ENCODE measurements at regions not wholly inside any gene's neighbourhood (a gene's known extent, or its start where the extent isn't known, plus 50 kb on each side); places are given as distances from the start of the nearest gene placed in this dataset.

GRCh38 chr4:123698556-123698955 is 302.0 kb downstream of the SPRY1 start:
- peaks cover 29% of the 10 kb centered on the region for H3F3A ChIP-seq (ENCODE audit: insufficient read depth)
- H3K9me3 ChIP-seq (ENCODE audit: low read depth), result no peaks in the 10 kb centered on the region
- H2AFZ ChIP-seq, result no peak overlapping the region
- no peak for DNase-seq
- H3K4me2 ChIP-seq (ENCODE audit: unreplicated experiment), result no peak overlapping the region
- no peak overlapping the region for H3K9ac ChIP-seq
- H3K27me3 ChIP-seq (replicated peaks; ENCODE audit: insufficient read depth), result no peaks in the 10 kb centered on the region
- no peak overlapping the region for H3K4me3 ChIP-seq
- no peaks in the 10 kb centered on the region for H3K79me2 ChIP-seq (ENCODE audit: insufficient read depth)
- 66 to 68% methylated on average over 4 of the region's 4 CpGs for WGBS, 2 experiments (ENCODE audit: low coverage in 1 of 2, low lambda C conversion rate in 2 of 2, missing lambda C conversion rate in 2 of 2)
- no peaks in the 10 kb centered on the region for H3K36me3 ChIP-seq (ENCODE audit: low read depth)
- H3K9me2 ChIP-seq (ENCODE audit: insufficient read depth), result no peaks in the 10 kb centered on the region
- no peak overlapping the region for H3K27ac ChIP-seq
- in situ Hi-C loops (cut with MboI), result no loop called here
- H4K20me1 ChIP-seq (ENCODE audit: insufficient read depth), result no peaks in the 10 kb centered on the region
- peaks cover 29% of the 10 kb centered on the region for H3K4me1 ChIP-seq (ENCODE audit: insufficient read depth)
- TF ChIP-seq EZH2 (IDR thresholded peaks at IDR 0.05; ENCODE audit: insufficient read depth, poor library complexity, severe bottlenecking) (no peak), EZH2phosphoT487 (IDR thresholded peaks at IDR 0.05; ENCODE audit: insufficient read depth, low read depth) (no peak)

- Histone ChIP-seq H4K20me1 (ENCODE audit: insufficient read depth) (no peaks in the 10 kb centered on the region), H3K4me3 (peak overlapping the region; percentile 65), H3F3A (ENCODE audit: insufficient read depth) (peaks cover 29% of the 10 kb centered on the region), H3K4me2 (ENCODE audit: unreplicated experiment) (peak overlapping the region; percentile 90), H3K79me2 (ENCODE audit: insufficient read depth) (no peaks in the 10 kb centered on the region), H2AFZ (peak overlapping the region; percentile 79), H3K36me3 (ENCODE audit: low read depth) (no peaks in the 10 kb centered on the region), H3K27ac (peak overlapping the region; percentile 94), H3K4me1 (ENCODE audit: insufficient read depth) (peaks cover 29% of the 10 kb centered on the region), H3K9me2 (ENCODE audit: insufficient read depth) (no peaks in the 10 kb centered on the region), H3K9ac (peak overlapping the region; percentile 73), H3K27me3 (replicated peaks; ENCODE audit: insufficient read depth) (no peaks in the 10 kb centered on the region), H3K9me3 (ENCODE audit: low read depth) (no peaks in the 10 kb centered on the region)
- 0 to 4% methylated on average over 6 of the region's 6 CpGs for WGBS, 2 experiments (ENCODE audit: low coverage in 1 of 2, low lambda C conversion rate in 2 of 2, missing lambda C conversion rate in 2 of 2)
- DNase-seq, result peak; percentile 92
- in situ Hi-C loops (cut with MboI), result no loop called here
- TF ChIP-seq EZH2phosphoT487 (IDR thresholded peaks at IDR 0.05; ENCODE audit: insufficient read depth, low read depth) (no peak), EZH2 (IDR thresholded peaks at IDR 0.05; ENCODE audit: insufficient read depth, poor library complexity, severe bottlenecking) (no peak)
Measured at GRCh38 chr4:123699880-123700771, 303.5 kb downstream of the SPRY1 start.

GRCh38 chr4:123701131-123701575 is 304.6 kb downstream of the SPRY1 start:
- Histone ChIP-seq H3K9me3 (ENCODE audit: low read depth) (no peaks in the 10 kb centered on the region), H3K9ac (peak overlapping the region; percentile 73), H3K4me3 (peak overlapping the region; percentile 65), H3F3A (ENCODE audit: insufficient read depth) (peaks cover 29% of the 10 kb centered on the region), H3K4me1 (ENCODE audit: insufficient read depth) (peaks cover 30% of the 10 kb centered on the region), H4K20me1 (ENCODE audit: insufficient read depth) (no peaks in the 10 kb centered on the region), H3K27me3 (replicated peaks; ENCODE audit: insufficient read depth) (no peaks in the 10 kb centered on the region), H2AFZ (peak overlapping the region; percentile 79), H3K27ac (peak overlapping the region; percentile 94), H3K79me2 (ENCODE audit: insufficient read depth) (no peaks in the 10 kb centered on the region), H3K9me2 (ENCODE audit: insufficient read depth) (no peaks in the 10 kb centered on the region), H3K4me2 (ENCODE audit: unreplicated experiment) (peak overlapping the region; percentile 90), H3K36me3 (ENCODE audit: low read depth) (no peaks in the 10 kb centered on the region)
- TF ChIP-seq EZH2 (IDR thresholded peaks at IDR 0.05; ENCODE audit: insufficient read depth, poor library complexity, severe bottlenecking), result no peak
- no peak for TF ChIP-seq EZH2phosphoT487 (IDR thresholded peaks at IDR 0.05; ENCODE audit: insufficient read depth, low read depth)
- in situ Hi-C loops (cut with MboI), result no loop called here
- peak; percentile 55 for DNase-seq
- 53 to 71% methylated on average over 1 of the region's 1 CpG for WGBS, 2 experiments (ENCODE audit: low coverage in 1 of 2, low lambda C conversion rate in 2 of 2, missing lambda C conversion rate in 2 of 2)

- Histone ChIP-seq H3F3A (ENCODE audit: insufficient read depth) (peaks cover 27% of the 10 kb centered on the region), H3K4me1 (ENCODE audit: insufficient read depth) (peaks cover 27% of the 10 kb centered on the region), H3K79me2 (ENCODE audit: insufficient read depth) (no peaks in the 10 kb centered on the region), H3K4me2 (ENCODE audit: unreplicated experiment) (no peak overlapping the region), H3K27me3 (replicated peaks; ENCODE audit: insufficient read depth) (no peaks in the 10 kb centered on the region), H3K9me3 (ENCODE audit: low read depth) (no peaks in the 10 kb centered on the region), H4K20me1 (ENCODE audit: insufficient read depth) (no peaks in the 10 kb centered on the region), H3K27ac (no peak overlapping the region), H3K9ac (no peak overlapping the region), H3K36me3 (ENCODE audit: low read depth) (no peaks in the 10 kb centered on the region), H3K4me3 (no peak overlapping the region), H3K9me2 (ENCODE audit: insufficient read depth) (no peaks in the 10 kb centered on the region), H2AFZ (no peak overlapping the region)
- in situ Hi-C loops (cut with MboI), result no loop called here
- WGBS, 2 experiments (ENCODE audit: low coverage in 1 of 2, low lambda C conversion rate in 2 of 2, missing lambda C conversion rate in 2 of 2), result 87 to 90% methylated on average over 6 of the region's 6 CpGs
- no peak for DNase-seq
- TF ChIP-seq EZH2phosphoT487 (IDR thresholded peaks at IDR 0.05; ENCODE audit: insufficient read depth, low read depth) (no peak), EZH2 (IDR thresholded peaks at IDR 0.05; ENCODE audit: insufficient read depth, poor library complexity, severe bottlenecking) (no peak)
Measured at GRCh38 chr4:123705419-123705818, 308.8 kb downstream of the SPRY1 start.
